AG20443 (cell line): ENCODE measurements at regions not wholly inside any gene's neighbourhood (a gene's known extent, or its start where the extent isn't known, plus 50 kb on each side); places are given as distances from the start of the nearest gene placed in this dataset.
"Not testable (repeated sequence)": the region's sequence is repeated elsewhere in the genome, so short reads cannot be mapped to it uniquely, and the experiment has no call there.

Experiments
- DNase-seq: peaks from one replicate; pipeline ENCODE4 v3.0.0; 2012; ENCODE audit warnings: low spot score, mixed read lengths

GRCh38 chr7:13778967-13779366 lies 210.5 kb downstream of the ETV1 start:
- DNase-seq = peak; percentile 25

GRCh38 chr7:13790611-13791010 lies 198.9 kb downstream of the ETV1 start:
- DNase-seq = peak; percentile 16

- no peak for DNase-seq
These were observed 197.3 kb downstream of the ETV1 start for GRCh38 chr7:13792208-13792607.

- DNase-seq = no peak
These were observed 195.5 kb downstream of the ETV1 start for GRCh38 chr7:13793926-13794325.

GRCh38 chr7:13794581-13794980 lies 194.9 kb downstream of the ETV1 start:
- no peak for DNase-seq

GRCh38 chr7:13797545-13797944 lies 191.9 kb downstream of the ETV1 start:
- no peak for DNase-seq

- DNase-seq = peak; percentile 69
These were observed 188.6 kb downstream of the ETV1 start for GRCh38 chr7:13800694-13801448.

- no peak for DNase-seq
These were observed 187.8 kb downstream of the ETV1 start for GRCh38 chr7:13801669-13802068.

GRCh38 chr7:13802651-13803050 lies 186.8 kb downstream of the ETV1 start:
- DNase-seq = no peak

GRCh38 chr7:13803134-13803533 lies 186.3 kb downstream of the ETV1 start:
- DNase-seq = no peak

- DNase-seq = not testable (repeated sequence)
These were observed 183.2 kb downstream of the ETV1 start for GRCh38 chr7:13806089-13806867.

GRCh38 chr7:13817230-13817629 lies 172.2 kb downstream of the ETV1 start:
- DNase-seq = not testable (repeated sequence)

- DNase-seq = no peak
These were observed 168.2 kb downstream of the ETV1 start for GRCh38 chr7:13821152-13821787.

GRCh38 chr7:13822678-13823077 lies 166.8 kb downstream of the ETV1 start:
- no peak for DNase-seq

- DNase-seq = no peak
These were observed 162.7 kb downstream of the ETV1 start for GRCh38 chr7:13826752-13827151.

- DNase-seq = no peak
These were observed 161.8 kb downstream of the ETV1 start for GRCh38 chr7:13827716-13828115.

- no peak for DNase-seq
These were observed 160.2 kb downstream of the ETV1 start for GRCh38 chr7:13829231-13829630.

- peak; percentile 7 for DNase-seq
These were observed 159.3 kb downstream of the ETV1 start for GRCh38 chr7:13829914-13830900.

- no peak for DNase-seq
These were observed 157.1 kb downstream of the ETV1 start for GRCh38 chr7:13832346-13832745.

- peak; percentile 16 for DNase-seq
These were observed 155.1 kb downstream of the ETV1 start for GRCh38 chr7:13834328-13834761.

GRCh38 chr7:13835442-13835841 lies 154.0 kb downstream of the ETV1 start:
- no peak for DNase-seq

- DNase-seq = no peak
These were observed 150.4 kb downstream of the ETV1 start for GRCh38 chr7:13839063-13839462.
